ENCODE measurements at regions not wholly inside any gene's neighbourhood (a gene's known extent, or its start where the extent isn't known, plus 50 kb on each side); places are given as distances from the start of the nearest gene placed in this dataset.

- TF ChIP-seq CTCF (IDR thresholded peaks at IDR 0.05; ENCODE audit: borderline replicate concordance): no peak
- Histone ChIP-seq H3K27me3 (ENCODE audit: low read depth) (no peaks in the 10 kb centered on the region), H3K9me3 (replicated peaks) (peaks cover 7% of the 10 kb centered on the region), H3K4me1 (no peaks in the 10 kb centered on the region), H3K27ac (replicated peaks) (no peak overlapping the region), H3K4me3 (no peak overlapping the region), H3K36me3 (no peaks in the 10 kb centered on the region)
- intact Hi-C loops (cut with micrococcal nuclease): no loop called here
- no peak for DNase-seq
These were observed 794.3 kb downstream of the LIG4 start for GRCh38 chr13:107421028-107421427.

GRCh38 chr13:107413005-107413404, 802.3 kb downstream of the LIG4 start:
- H3K9me3 ChIP-seq (replicated peaks): no peaks in the 10 kb centered on the region
- no peaks in the 10 kb centered on the region for H3K36me3 ChIP-seq
- no peak for DNase-seq
- H3K4me3 ChIP-seq: no peak overlapping the region
- H3K27ac ChIP-seq (replicated peaks): no peak overlapping the region
- intact Hi-C loops (cut with micrococcal nuclease): no loop called here
- TF ChIP-seq CTCF (IDR thresholded peaks at IDR 0.05; ENCODE audit: borderline replicate concordance): no peak
- H3K4me1 ChIP-seq: no peaks in the 10 kb centered on the region
- H3K27me3 ChIP-seq (ENCODE audit: low read depth): no peaks in the 10 kb centered on the region

- H3K27me3 ChIP-seq (ENCODE audit: low read depth): no peaks in the 10 kb centered on the region
- no peak overlapping the region for H3K27ac ChIP-seq (replicated peaks)
- DNase-seq: no peak
- no peaks in the 10 kb centered on the region for H3K4me1 ChIP-seq
- TF ChIP-seq CTCF (IDR thresholded peaks at IDR 0.05; ENCODE audit: borderline replicate concordance): no peak
- H3K9me3 ChIP-seq (replicated peaks): peaks cover 21% of the 10 kb centered on the region
- no peaks in the 10 kb centered on the region for H3K36me3 ChIP-seq
- intact Hi-C loops (cut with micrococcal nuclease): no loop called here
- H3K4me3 ChIP-seq: no peak overlapping the region
These were observed 808.3 kb downstream of the LIG4 start for GRCh38 chr13:107407074-107407473.

GRCh38 chr13:107395927-107396662, 819.2 kb downstream of the LIG4 start:
- DNase-seq: no peak
- Histone ChIP-seq H3K36me3 (no peaks in the 10 kb centered on the region), H3K4me3 (no peak overlapping the region), H3K27me3 (ENCODE audit: low read depth) (no peaks in the 10 kb centered on the region), H3K4me1 (no peaks in the 10 kb centered on the region), H3K9me3 (replicated peaks) (no peaks in the 10 kb centered on the region), H3K27ac (replicated peaks) (no peak overlapping the region)
- intact Hi-C loops (cut with micrococcal nuclease): no loop called here
- no peak for TF ChIP-seq CTCF (IDR thresholded peaks at IDR 0.05; ENCODE audit: borderline replicate concordance)

- Histone ChIP-seq H3K27ac (replicated peaks) (no peak overlapping the region), H3K4me1 (no peaks in the 10 kb centered on the region), H3K9me3 (replicated peaks) (no peaks in the 10 kb centered on the region), H3K27me3 (ENCODE audit: low read depth) (no peaks in the 10 kb centered on the region), H3K4me3 (no peak overlapping the region), H3K36me3 (no peaks in the 10 kb centered on the region)
- intact Hi-C loops (cut with micrococcal nuclease): no loop called here
- DNase-seq: no peak
- no peak for TF ChIP-seq CTCF (IDR thresholded peaks at IDR 0.05; ENCODE audit: borderline replicate concordance)
These were observed 823.1 kb downstream of the LIG4 start for GRCh38 chr13:107392205-107392604.

All from left ventricle myocardium inferior (tissue), 1 donor.